ENCODE measurements at regions not wholly inside any gene's neighbourhood (a gene's known extent, or its start where the extent isn't known, plus 50 kb on each side); places are given as distances from the start of the nearest gene placed in this dataset.

DNA sequence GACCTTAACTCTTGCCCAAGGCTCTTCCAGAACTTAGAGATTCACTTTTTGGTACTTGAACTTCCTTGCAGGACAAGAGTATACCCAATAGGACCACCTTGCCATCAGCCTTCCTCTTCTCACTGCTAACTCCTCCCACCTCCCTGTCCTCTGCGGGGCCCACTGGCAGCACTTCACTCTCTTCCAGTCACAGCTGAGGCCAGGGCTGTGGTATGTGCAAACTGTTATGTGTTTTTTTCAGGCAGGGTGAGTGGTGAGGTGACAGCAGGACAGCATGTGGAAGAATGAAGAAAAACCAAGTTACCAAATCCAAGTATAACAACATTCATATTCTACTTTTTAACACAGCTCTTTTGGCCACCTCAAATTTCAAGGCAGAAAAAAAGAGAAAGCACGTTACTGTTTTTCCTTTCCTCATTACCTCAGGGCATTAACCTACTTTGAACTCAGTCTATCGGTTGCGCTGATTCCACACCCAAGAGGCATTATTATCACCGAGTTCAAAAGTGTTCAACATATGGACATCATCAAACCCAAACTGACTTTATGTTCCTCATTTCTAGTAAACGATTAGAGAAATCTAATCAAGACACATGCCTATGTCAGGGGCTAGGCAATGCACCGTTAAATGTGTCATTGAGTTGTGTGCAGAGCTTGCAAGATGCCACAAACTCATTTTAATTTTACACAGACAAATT lies 605.2 kb upstream of the SYT4 start:
- peaks cover 0 to 6% (median 0%) of the 10 kb centered on the region in 7 donors for H3K9me3 Mint-ChIP-seq
- ATAC-seq (ENCODE audit: low read depth in 2 of 2) (no peak), DNase-seq (no peak)
- no peak overlapping the region for H3K27ac Mint-ChIP-seq
- no peak overlapping the region for H3K4me3 Mint-ChIP-seq
- H3K4me1 Mint-ChIP-seq = no peaks in the 10 kb centered on the region
- H3K27me3 Mint-ChIP-seq = no peaks in the 10 kb centered on the region
- H3K36me3 Mint-ChIP-seq = no peaks in the 10 kb centered on the region

DNA sequence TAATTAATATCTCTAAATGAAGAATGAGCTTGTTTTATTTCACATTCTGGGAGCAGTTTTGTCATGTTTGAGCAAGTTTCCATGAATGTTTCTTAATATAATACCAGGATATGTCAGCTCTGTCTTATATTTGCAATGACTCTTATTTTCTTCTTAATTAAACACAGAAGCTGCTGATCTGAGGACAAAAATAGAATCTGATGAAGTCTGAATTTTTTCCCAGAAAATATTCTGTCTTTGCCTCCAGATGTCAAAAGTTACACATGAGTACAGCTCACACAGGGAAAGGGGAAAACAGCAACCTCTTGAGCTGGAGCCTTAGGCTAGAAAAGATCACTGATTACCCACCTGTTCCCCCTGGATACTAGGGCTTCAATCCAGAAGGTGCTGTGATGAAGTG lies 606.6 kb upstream of the SYT4 start:
- Mint-ChIP-seq H3K4me3 (no peak overlapping the region), H3K27me3 (no peaks in the 10 kb centered on the region), H3K27ac (peak overlapping the region in 1 of 6 donors; percentile 40), H3K9me3 (peaks cover 0 to 6% (median 0%) of the 10 kb centered on the region in 7 donors), H3K4me1 (no peaks in the 10 kb centered on the region), H3K36me3 (no peaks in the 10 kb centered on the region)
- ATAC-seq (ENCODE audit: low read depth in 2 of 2) (no peak), DNase-seq (no peak)

DNA sequence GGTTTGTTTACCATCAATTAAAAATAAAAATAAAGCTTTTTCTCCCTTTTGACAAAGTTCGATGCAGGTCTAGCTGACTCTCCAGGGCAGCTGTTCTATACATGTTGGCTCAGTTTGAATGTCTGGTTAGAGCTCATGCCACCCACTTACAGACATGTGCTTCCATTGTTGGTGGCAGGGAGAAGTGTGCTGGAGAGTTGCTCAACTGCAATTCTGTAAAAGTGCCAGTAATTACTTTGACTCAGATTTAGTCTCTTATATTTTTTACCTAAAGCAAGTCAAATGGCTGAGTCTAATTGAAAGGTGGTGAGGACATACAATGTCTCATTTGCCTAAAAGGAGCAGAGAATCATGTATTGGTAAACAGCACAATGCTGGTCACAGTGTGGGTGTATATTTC lies 609.1 kb upstream of the SYT4 start:
- H3K9me3 Mint-ChIP-seq = peaks cover 0 to 6% (median 0%) of the 10 kb centered on the region in 7 donors

DNA sequence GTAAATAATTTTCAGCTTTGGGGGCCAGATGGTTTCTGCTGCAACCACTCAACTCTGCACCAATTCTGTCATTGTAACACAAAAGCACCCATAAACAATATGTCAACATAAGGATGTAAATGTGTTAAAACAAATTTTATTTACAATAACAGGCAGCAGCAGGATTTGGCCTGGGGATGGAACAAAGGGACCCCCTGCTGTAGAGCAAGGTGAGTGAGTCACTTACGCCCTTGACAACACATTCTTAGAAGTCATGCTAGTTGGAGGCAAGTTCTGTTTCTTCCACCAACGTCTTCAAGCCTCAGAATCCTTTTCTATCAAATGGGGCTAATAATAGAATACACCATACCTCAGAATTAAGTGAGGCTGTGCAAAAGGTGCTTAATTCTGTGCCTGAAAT lies 610.2 kb upstream of the SYT4 start:
- Mint-ChIP-seq H3K27ac (no peak overlapping the region), H3K4me3 (no peak overlapping the region), H3K36me3 (no peaks in the 10 kb centered on the region), H3K4me1 (no peaks in the 10 kb centered on the region), H3K27me3 (no peaks in the 10 kb centered on the region), H3K9me3 (peaks cover 0 to 6% (median 0%) of the 10 kb centered on the region in 7 donors)
- ATAC-seq (ENCODE audit: low read depth in 2 of 2) (no peak), DNase-seq (no peak)

More for the DNA sequence above, 609.1 kb upstream of the SYT4 start:
- DNase-seq (no peak), ATAC-seq (ENCODE audit: low read depth in 2 of 2) (no peak)
- no peaks in the 10 kb centered on the region for H3K36me3 Mint-ChIP-seq
- no peak overlapping the region for H3K4me3 Mint-ChIP-seq
- H3K27ac Mint-ChIP-seq = no peak overlapping the region
- H3K4me1 Mint-ChIP-seq = no peaks in the 10 kb centered on the region
- H3K27me3 Mint-ChIP-seq = no peaks in the 10 kb centered on the region

DNA sequence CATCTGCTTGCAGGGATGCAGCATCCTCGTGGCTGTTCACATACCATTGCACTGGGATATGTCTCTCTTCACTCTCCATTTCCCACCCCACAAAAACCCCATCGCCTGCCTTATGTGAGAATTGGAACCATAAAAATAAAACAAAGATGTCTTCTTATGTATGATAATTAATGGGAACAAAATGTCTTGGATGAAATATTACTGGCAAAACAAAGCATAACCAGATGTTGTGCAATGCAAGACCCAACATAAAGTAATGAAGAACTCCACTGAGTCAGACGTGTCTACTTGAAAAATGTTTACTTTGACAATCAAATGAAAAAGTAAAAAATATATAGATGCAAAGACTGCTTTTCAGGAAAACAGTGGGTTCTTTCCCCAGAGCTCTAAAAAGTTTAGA lies 611.3 kb upstream of the SYT4 start:
- Mint-ChIP-seq H3K27ac (no peak overlapping the region), H3K4me1 (no peaks in the 10 kb centered on the region), H3K9me3 (peaks cover 0 to 6% (median 0%) of the 10 kb centered on the region in 7 donors), H3K36me3 (no peaks in the 10 kb centered on the region), H3K4me3 (no peak overlapping the region), H3K27me3 (no peaks in the 10 kb centered on the region)
- DNase-seq (no peak), ATAC-seq (ENCODE audit: low read depth in 2 of 2) (no peak)

DNA sequence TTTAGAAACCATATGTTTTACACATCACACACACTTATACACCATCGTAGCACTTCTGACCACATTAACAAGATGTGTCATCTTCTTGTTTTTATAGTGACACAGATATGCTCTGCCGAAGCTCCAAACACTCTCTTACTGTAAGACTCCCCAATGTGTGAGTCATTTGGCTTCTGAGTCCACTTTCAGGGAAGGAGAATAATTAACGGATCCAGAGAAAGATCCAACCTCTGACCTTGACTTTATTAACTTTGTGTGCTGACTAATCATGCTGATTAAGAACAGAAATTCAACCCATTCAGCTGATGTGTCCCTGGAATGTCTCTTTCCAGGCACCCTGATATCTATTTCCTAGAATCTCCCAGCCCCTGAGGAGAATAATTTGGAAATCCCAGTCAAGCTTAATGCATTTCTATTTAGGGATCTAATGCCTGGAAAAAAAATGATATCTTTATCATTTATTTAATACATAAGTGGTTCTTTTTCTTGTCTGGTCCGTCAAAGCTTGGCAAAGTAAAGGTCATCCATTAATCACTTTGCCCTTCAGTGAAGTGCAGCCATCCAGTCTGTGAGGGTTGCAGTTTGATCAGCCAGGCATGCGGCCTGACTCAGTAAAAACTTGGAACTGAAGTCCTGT lies 615.8 kb upstream of the SYT4 start:
- H3K4me3 Mint-ChIP-seq = no peak overlapping the region
- DNase-seq (no peak), ATAC-seq (ENCODE audit: low read depth in 2 of 2) (no peak)
- H3K4me1 Mint-ChIP-seq = no peaks in the 10 kb centered on the region
- H3K9me3 Mint-ChIP-seq = peaks cover 0 to 6% (median 0%) of the 10 kb centered on the region in 7 donors
- H3K27me3 Mint-ChIP-seq = no peaks in the 10 kb centered on the region
- no peak overlapping the region for H3K27ac Mint-ChIP-seq
- no peaks in the 10 kb centered on the region for H3K36me3 Mint-ChIP-seq

DNA sequence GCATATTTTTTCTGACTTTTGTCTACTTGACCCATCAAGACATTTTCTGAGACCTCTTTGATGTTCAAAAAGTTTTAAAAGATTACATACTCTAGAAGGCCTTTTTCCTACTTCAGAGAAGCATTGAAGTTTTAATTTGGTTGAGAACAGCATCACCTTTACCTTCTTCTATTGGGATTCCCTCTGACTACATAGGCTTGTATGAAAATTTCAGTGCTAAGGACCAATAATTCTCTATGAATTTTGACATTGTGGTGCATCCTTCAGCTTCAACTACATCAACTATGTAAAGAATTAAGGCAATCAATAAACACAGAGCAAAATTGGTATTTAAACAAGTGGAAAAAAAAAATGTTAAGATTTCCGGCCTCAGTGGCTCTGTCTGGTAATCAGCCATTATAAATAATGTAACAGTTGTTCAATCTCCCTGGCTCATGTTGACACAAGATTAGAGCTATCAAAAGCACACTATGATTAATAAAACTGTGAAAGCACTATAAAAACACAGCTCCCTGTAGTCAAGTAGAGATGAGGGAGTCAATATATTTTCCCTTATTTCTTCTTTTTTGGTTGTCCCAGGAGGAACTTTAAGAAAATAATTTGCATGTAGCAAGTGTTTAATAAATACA lies 627.0 kb upstream of the SYT4 start:
- H3K9me3 Mint-ChIP-seq = peaks cover 0 to 4% (median 0%) of the 10 kb centered on the region in 7 donors
- no peak for ATAC-seq (ENCODE audit: low read depth in 2 of 2)
- H3K36me3 Mint-ChIP-seq = no peaks in the 10 kb centered on the region
- no peak overlapping the region for H3K4me3 Mint-ChIP-seq
- H3K27ac Mint-ChIP-seq = no peak overlapping the region
- no peaks in the 10 kb centered on the region for H3K4me1 Mint-ChIP-seq
- no peak for DNase-seq
- no peaks in the 10 kb centered on the region for H3K27me3 Mint-ChIP-seq

DNA sequence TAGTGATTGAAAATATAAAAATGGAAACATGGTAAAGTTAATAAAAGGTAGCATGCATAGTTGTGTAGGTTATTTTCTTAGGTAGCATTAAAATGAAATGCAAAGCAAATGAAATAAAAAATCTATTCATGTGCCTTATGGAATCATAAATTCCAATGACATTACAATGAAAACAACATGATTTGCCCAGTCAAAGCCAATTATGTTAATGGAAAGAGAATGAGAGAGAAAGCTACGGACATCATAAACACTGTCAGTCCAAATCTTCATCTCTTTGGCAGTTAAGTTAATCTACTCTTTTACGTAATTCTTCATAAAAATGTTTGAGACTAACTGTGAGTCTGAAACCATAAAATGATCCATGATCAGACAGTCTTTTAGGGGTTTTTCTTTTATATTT lies 636.7 kb upstream of the SYT4 start:
- H3K4me1 Mint-ChIP-seq = no peaks in the 10 kb centered on the region
- H3K9me3 Mint-ChIP-seq = peaks cover 0 to 7% (median 2%) of the 10 kb centered on the region in 7 donors
- no peak overlapping the region for H3K4me3 Mint-ChIP-seq
- no peaks in the 10 kb centered on the region for H3K36me3 Mint-ChIP-seq
- DNase-seq = no peak
- no peak overlapping the region for H3K27ac Mint-ChIP-seq
- no peak for ATAC-seq (ENCODE audit: low read depth in 2 of 2)
- no peaks in the 10 kb centered on the region for H3K27me3 Mint-ChIP-seq

DNA sequence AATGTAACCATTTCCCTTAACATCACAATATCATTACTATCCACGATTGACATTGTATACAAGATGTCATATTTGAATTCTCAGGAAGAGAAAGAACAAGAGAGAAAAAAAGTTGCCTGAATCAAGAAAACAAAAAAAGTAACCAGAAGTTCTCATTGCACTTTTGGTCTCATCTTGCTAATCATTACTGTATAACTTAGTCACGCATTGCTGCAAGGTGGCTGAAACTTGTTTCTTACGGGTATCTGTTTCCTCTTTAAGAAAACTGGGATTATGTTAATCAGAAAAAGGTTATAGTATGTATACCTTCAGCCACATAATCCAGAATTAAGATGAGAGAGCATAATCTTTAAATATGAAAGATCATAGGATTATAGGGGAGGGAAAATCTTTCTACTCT lies 639.7 kb upstream of the SYT4 start:
- Mint-ChIP-seq H3K27ac (no peak overlapping the region), H3K9me3 (peaks cover 0 to 4% (median 0%) of the 10 kb centered on the region in 7 donors), H3K4me1 (no peaks in the 10 kb centered on the region), H3K36me3 (no peaks in the 10 kb centered on the region), H3K4me3 (no peak overlapping the region), H3K27me3 (no peaks in the 10 kb centered on the region)
- ATAC-seq (ENCODE audit: low read depth in 2 of 2) = no peak
- no peak for DNase-seq

DNA sequence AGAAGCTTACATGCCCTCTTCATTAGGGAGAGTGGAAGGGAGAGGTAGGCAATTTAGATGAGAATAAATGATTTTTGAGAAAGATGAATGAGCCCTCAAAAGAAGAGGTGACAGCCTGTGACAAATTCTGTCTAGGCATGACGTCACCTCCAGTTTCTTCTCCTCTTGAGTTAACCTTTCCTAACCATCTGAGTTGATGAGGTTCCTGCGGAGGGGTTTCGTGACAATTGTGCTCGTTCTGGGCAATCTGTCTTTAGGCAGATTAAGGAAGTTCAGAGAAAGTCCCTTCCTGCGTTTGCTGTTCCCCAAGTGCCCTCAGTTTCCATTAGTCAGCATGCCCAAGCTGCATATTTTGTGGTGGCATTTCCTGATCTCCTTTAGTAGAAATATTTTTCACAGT lies 640.2 kb upstream of the SYT4 start:
- H3K4me1 Mint-ChIP-seq = no peaks in the 10 kb centered on the region
- H3K9me3 Mint-ChIP-seq = peaks cover 0 to 2% (median 0%) of the 10 kb centered on the region in 7 donors
- H3K27ac Mint-ChIP-seq = no peak overlapping the region
- no peaks in the 10 kb centered on the region for H3K36me3 Mint-ChIP-seq
- ATAC-seq (ENCODE audit: low read depth in 2 of 2) = no peak
- DNase-seq = no peak
- no peaks in the 10 kb centered on the region for H3K27me3 Mint-ChIP-seq
- no peak overlapping the region for H3K4me3 Mint-ChIP-seq

DNA sequence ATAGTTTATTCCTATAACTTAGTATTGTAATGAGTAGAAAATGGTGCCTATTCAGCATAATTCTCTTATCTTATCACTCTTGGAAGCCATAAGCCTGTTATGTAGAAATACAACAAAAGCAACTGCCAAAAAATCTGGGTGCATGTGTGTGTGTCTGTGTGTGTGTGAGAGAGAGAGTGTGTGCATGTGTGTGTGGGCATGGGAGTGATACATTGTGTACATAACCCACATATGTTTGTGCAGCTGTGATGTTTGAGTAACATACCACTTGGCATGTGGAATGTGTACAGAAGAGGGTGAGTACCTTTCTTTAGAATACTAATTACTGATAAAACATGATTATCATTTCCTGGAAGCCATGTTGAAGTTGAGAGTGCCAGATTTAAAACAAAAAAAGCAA lies 642.3 kb upstream of the SYT4 start:
- Mint-ChIP-seq H3K27me3 (no peaks in the 10 kb centered on the region), H3K9me3 (peaks cover 0 to 2% (median 0%) of the 10 kb centered on the region in 7 donors), H3K4me1 (no peaks in the 10 kb centered on the region), H3K27ac (no peak overlapping the region), H3K4me3 (no peak overlapping the region), H3K36me3 (no peaks in the 10 kb centered on the region)
- ATAC-seq (ENCODE audit: low read depth in 2 of 2) = no peak
- DNase-seq = no peak

DNA sequence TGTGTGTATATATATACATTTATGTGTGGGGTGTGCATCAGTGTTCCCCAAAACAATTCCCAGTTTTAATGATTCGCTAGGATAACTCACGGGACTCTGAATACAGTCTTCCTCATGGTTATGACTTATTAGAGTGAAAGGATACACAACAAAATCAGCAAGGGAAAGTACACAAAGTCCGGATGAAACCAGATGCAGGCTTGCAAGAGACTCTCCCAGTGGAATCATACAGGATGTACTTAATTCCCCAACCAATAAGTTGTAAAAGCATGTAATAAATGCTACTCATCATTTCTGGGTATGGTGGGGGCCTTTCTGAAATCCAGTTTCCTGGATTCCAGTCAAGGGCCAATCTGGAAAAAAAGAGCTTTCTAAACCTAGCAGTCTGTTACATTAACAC lies 654.1 kb upstream of the SYT4 start:
- DNase-seq (no peak), ATAC-seq (ENCODE audit: low read depth in 2 of 2) (no peak)
- Mint-ChIP-seq H3K4me1 (no peaks in the 10 kb centered on the region), H3K27me3 (no peaks in the 10 kb centered on the region), H3K27ac (no peak overlapping the region), H3K36me3 (no peaks in the 10 kb centered on the region), H3K9me3 (no peaks in the 10 kb centered on the region), H3K4me3 (no peak overlapping the region)

DNA sequence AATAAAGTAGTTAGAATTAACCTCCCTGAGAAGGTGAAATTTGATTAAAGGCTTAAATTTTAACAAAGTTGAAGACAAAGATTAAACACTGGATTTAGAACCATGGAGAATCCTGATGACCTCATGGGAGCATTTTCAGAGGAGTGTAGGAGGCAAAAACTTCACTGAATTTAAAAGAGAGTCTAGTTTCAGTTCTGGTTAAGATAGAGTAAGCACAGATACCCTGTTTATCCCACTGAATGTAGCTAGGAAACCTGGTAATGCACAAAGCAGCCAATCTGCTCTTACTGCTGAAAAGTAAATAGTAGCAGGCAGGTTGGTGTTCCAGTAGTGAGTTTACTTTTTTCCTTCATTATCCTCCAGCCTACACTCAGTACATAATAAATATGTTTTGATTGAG lies 654.9 kb upstream of the SYT4 start:
- no peaks in the 10 kb centered on the region for H3K9me3 Mint-ChIP-seq
- H3K27me3 Mint-ChIP-seq = no peaks in the 10 kb centered on the region
- H3K4me3 Mint-ChIP-seq = no peak overlapping the region
- DNase-seq = no peak
- no peaks in the 10 kb centered on the region for H3K36me3 Mint-ChIP-seq
- no peak overlapping the region for H3K27ac Mint-ChIP-seq
- no peak for ATAC-seq (ENCODE audit: low read depth in 2 of 2)
- H3K4me1 Mint-ChIP-seq = no peaks in the 10 kb centered on the region

DNA sequence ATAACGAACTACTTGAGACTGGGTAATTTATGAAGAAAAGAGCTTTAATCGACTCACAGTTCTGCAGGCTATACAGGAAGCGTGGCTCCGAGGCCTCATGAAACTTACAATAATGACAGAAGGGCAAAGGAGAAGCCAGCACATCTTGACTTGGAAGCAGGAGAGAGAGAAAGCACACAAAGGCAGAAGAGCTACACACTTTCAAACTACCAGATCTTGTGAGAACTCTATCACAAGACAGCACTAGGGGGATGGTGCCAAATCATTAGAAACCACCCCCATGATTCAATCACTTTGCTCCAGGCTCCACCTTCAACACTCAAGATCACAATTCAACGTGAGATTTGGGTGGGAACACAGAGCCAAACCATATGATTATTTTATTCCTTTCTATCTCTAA lies 655.9 kb upstream of the SYT4 start:
- no peaks in the 10 kb centered on the region for H3K4me1 Mint-ChIP-seq
- H3K36me3 Mint-ChIP-seq = no peaks in the 10 kb centered on the region
- no peak for DNase-seq
- H3K27ac Mint-ChIP-seq = no peak overlapping the region
- ATAC-seq (ENCODE audit: low read depth in 2 of 2) = no peak
- H3K9me3 Mint-ChIP-seq = no peaks in the 10 kb centered on the region
- H3K4me3 Mint-ChIP-seq = no peak overlapping the region
- no peaks in the 10 kb centered on the region for H3K27me3 Mint-ChIP-seq

Measured in naive B cell (primary cell).